GM12872 (cell line): ENCODE measurements at regions not wholly inside any gene's neighbourhood (a gene's known extent, or its start where the extent isn't known, plus 50 kb on each side); places are given as distances from the start of the nearest gene placed in this dataset.

Experiments used
- CTCF ChIP-seq: IDR thresholded peaks from 3 replicates; pipeline ENCODE4 v1.5.1; 2011; ENCODE audit warnings: low read depth, mild to moderate bottlenecking, low read length, moderate library complexity; ENCODE audit not compliant: insufficient read depth

GRCh38 chr6:134604014-134604676 lies 286.2 kb upstream of the SGK1 start:
- no peak for TF ChIP-seq CTCF

GRCh38 chr6:134603561-134603960 lies 285.6 kb upstream of the SGK1 start:
- TF ChIP-seq CTCF = no peak

- no peak for TF ChIP-seq CTCF
Measured at GRCh38 chr6:134602123-134602522, 284.2 kb upstream of the SGK1 start.

- TF ChIP-seq CTCF = no peak
Measured at GRCh38 chr6:134600671-134601070, 282.8 kb upstream of the SGK1 start.

- TF ChIP-seq CTCF = no peak
Measured at GRCh38 chr6:134599079-134599478, 281.2 kb upstream of the SGK1 start.

- TF ChIP-seq CTCF = no peak
Measured at GRCh38 chr6:134596191-134596590, 278.3 kb upstream of the SGK1 start.

- TF ChIP-seq CTCF = no peak
Measured at GRCh38 chr6:134594881-134595280, 277.0 kb upstream of the SGK1 start.

GRCh38 chr6:134593887-134594286 lies 276.0 kb upstream of the SGK1 start:
- TF ChIP-seq CTCF = no peak
